HEK293 (cell line): ENCODE measurements at regions not wholly inside any gene's neighbourhood (a gene's known extent, or its start where the extent isn't known, plus 50 kb on each side); places are given as distances from the start of the nearest gene placed in this dataset.

Source experiments
- KLF10 ChIP-seq: fragments of 450-650 bp; IDR thresholded peaks from 2 replicates; pipeline ENCODE4 v1.5.1; 2018; ENCODE audit warnings: missing biosample characterization, mild to moderate bottlenecking, missing genetic modification characterization
- SCRT2 ChIP-seq: fragments of 450-650 bp; formaldehyde crosslinking; IDR thresholded peaks from 2 replicates; pipeline ENCODE4 v1.5.1; 2016; ENCODE audit warnings: missing biosample characterization, missing genetic modification characterization
- SP7 ChIP-seq: fragments of 450-650 bp; formaldehyde crosslinking; IDR thresholded peaks from 2 replicates; pipeline ENCODE4 v1.5.1; 2016; ENCODE audit warnings: missing biosample characterization, missing genetic modification characterization
- YY1 ChIP-seq: fragments of 450-650 bp; formaldehyde crosslinking; IDR thresholded peaks from 2 replicates; pipeline ENCODE4 v1.5.1; 2018; ENCODE audit warnings: missing biosample characterization, missing genetic modification characterization
- ZNF121 ChIP-seq: fragments of 450-650 bp; formaldehyde crosslinking; IDR thresholded peaks from 2 replicates; pipeline ENCODE4 v1.5.1; 2016; ENCODE audit warnings: missing biosample characterization, missing genetic modification characterization
- ZNF426 ChIP-seq: fragments of 450-650 bp; formaldehyde crosslinking; IDR thresholded peaks from 2 replicates; pipeline ENCODE4 v1.5.1; 2017; ENCODE audit warnings: missing biosample characterization, missing genetic modification characterization, mild to moderate bottlenecking, inconsistent platforms, moderate library complexity
- ZNF596 ChIP-seq: fragments of 450-650 bp; IDR thresholded peaks from 2 replicates; pipeline ENCODE4 v1.5.0; 2018; ENCODE audit warnings: missing biosample characterization, mild to moderate bottlenecking, missing genetic modification characterization, moderate library complexity
- ZNF623 ChIP-seq: fragments of 450-650 bp; formaldehyde crosslinking; IDR thresholded peaks from 2 replicates; pipeline ENCODE4 v1.5.1; 2016; ENCODE audit warnings: missing biosample characterization, missing genetic modification characterization
- ZNF654 ChIP-seq: fragments of 450-650 bp; formaldehyde crosslinking; IDR thresholded peaks from 2 replicates; pipeline ENCODE4 v1.5.1; 2016; ENCODE audit warnings: low read depth, missing biosample characterization, missing genetic modification characterization
- ZNF677 ChIP-seq: fragments of 450-650 bp; IDR thresholded peaks from 2 replicates; pipeline ENCODE4 v1.5.0; 2018; ENCODE audit warnings: missing biosample characterization, mild to moderate bottlenecking, missing genetic modification characterization, moderate library complexity
- ZNF777 ChIP-seq: fragments of 450-650 bp; formaldehyde crosslinking; IDR thresholded peaks from 2 replicates; pipeline ENCODE4 v1.5.1; 2017; ENCODE audit warnings: missing biosample characterization, missing genetic modification characterization, borderline replicate concordance
- TF ChIP-seq, protein P1 (sequence below): fragments of 450-650 bp; formaldehyde crosslinking; IDR thresholded peaks from 2 replicates; pipeline ENCODE4 v1.5.1; 2016; ENCODE audit warnings: missing biosample characterization, missing genetic modification characterization
- TF ChIP-seq, protein P2 (sequence below): fragments of 450-650 bp; formaldehyde crosslinking; IDR thresholded peaks from 2 replicates; pipeline ENCODE4 v1.5.1; 2016; ENCODE audit warnings: missing biosample characterization, missing genetic modification characterization

- TF ChIP-seq ZNF426 (tag by site-specific recombination), result no peak
- TF ChIP-seq SP7 (tag by site-specific recombination), result no peak
- TF ChIP-seq KLF10 (tag by site-specific recombination), result no peak
- TF ChIP-seq, protein P1, sequence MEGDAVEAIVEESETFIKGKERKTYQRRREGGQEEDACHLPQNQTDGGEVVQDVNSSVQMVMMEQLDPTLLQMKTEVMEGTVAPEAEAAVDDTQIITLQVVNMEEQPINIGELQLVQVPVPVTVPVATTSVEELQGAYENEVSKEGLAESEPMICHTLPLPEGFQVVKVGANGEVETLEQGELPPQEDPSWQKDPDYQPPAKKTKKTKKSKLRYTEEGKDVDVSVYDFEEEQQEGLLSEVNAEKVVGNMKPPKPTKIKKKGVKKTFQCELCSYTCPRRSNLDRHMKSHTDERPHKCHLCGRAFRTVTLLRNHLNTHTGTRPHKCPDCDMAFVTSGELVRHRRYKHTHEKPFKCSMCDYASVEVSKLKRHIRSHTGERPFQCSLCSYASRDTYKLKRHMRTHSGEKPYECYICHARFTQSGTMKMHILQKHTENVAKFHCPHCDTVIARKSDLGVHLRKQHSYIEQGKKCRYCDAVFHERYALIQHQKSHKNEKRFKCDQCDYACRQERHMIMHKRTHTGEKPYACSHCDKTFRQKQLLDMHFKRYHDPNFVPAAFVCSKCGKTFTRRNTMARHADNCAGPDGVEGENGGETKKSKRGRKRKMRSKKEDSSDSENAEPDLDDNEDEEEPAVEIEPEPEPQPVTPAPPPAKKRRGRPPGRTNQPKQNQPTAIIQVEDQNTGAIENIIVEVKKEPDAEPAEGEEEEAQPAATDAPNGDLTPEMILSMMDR, result no peak
- TF ChIP-seq, protein P2, sequence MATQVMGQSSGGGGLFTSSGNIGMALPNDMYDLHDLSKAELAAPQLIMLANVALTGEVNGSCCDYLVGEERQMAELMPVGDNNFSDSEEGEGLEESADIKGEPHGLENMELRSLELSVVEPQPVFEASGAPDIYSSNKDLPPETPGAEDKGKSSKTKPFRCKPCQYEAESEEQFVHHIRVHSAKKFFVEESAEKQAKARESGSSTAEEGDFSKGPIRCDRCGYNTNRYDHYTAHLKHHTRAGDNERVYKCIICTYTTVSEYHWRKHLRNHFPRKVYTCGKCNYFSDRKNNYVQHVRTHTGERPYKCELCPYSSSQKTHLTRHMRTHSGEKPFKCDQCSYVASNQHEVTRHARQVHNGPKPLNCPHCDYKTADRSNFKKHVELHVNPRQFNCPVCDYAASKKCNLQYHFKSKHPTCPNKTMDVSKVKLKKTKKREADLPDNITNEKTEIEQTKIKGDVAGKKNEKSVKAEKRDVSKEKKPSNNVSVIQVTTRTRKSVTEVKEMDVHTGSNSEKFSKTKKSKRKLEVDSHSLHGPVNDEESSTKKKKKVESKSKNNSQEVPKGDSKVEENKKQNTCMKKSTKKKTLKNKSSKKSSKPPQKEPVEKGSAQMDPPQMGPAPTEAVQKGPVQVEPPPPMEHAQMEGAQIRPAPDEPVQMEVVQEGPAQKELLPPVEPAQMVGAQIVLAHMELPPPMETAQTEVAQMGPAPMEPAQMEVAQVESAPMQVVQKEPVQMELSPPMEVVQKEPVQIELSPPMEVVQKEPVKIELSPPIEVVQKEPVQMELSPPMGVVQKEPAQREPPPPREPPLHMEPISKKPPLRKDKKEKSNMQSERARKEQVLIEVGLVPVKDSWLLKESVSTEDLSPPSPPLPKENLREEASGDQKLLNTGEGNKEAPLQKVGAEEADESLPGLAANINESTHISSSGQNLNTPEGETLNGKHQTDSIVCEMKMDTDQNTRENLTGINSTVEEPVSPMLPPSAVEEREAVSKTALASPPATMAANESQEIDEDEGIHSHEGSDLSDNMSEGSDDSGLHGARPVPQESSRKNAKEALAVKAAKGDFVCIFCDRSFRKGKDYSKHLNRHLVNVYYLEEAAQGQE (tag by site-specific recombination), result no peak
- TF ChIP-seq SCRT2 (tag by site-specific recombination), result no peak
- TF ChIP-seq ZNF654, result no peak
- TF ChIP-seq YY1 (tag by site-specific recombination), result no peak
- no peak for TF ChIP-seq ZNF623 (tag by site-specific recombination)
- TF ChIP-seq ZNF677, result no peak
- TF ChIP-seq ZNF596 (tag by site-specific recombination), result no peak
- TF ChIP-seq ZNF777, result no peak
- TF ChIP-seq ZNF121 (tag by site-specific recombination), result no peak
Observed at GRCh38 chr5:118016396-118016795, 972.0 kb downstream of the DTWD2 start.
